AG09319 (cell line): ENCODE measurements at regions not wholly inside any gene's neighbourhood (a gene's known extent, or its start where the extent isn't known, plus 50 kb on each side); places are given as distances from the start of the nearest gene placed in this dataset.

ENCODE experiments used
- DNase-seq: peaks from one replicate; pipeline ENCODE4 v3.0.0-alpha.2; 2010; ENCODE audit warnings: low read depth; ENCODE audit errors: extremely low read depth
- TF ChIP-seq, protein P1 (sequence below): IDR thresholded peaks from 2 replicates; pipeline ENCODE4 v1.5.1; 2011; ENCODE audit warnings: low read depth, mild to moderate bottlenecking, inconsistent platforms, low read length, moderate library complexity

DNA sequence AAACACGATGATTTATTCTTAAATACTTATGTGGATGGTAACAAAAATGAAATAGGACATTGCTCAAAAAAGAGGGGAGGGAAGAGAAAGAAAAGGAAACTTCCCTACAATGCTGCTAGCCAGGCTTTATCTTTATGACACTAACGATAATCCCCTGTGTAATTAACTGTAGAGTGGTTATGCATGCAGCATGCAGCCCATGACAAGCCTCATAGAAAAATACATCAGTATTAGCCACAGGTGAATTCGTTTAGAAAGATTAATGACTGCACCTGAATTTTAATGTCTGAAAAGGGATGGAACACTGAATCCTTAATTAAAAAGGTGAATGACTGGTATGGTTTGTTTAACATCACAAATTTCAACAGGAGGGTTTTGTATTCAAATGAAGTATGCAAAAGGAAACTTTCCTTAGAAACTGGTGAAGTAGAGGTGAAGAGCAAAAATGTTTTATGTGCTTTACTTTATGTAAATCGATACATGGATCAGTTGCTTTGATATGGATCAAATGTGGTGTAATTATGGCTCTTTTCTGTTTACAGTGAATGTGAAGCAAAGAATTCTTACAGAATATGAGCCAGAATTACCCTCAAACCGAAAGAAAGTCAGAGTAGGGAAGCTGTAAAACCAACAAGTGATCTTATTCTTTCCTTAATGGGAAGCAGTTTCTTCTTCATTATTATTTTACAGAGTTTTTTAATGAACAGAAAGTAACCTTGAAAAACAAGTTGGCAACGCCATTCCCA is 569.6 kb upstream of the ADGRL2 start:
- no peak for DNase-seq
- TF ChIP-seq, protein P1, sequence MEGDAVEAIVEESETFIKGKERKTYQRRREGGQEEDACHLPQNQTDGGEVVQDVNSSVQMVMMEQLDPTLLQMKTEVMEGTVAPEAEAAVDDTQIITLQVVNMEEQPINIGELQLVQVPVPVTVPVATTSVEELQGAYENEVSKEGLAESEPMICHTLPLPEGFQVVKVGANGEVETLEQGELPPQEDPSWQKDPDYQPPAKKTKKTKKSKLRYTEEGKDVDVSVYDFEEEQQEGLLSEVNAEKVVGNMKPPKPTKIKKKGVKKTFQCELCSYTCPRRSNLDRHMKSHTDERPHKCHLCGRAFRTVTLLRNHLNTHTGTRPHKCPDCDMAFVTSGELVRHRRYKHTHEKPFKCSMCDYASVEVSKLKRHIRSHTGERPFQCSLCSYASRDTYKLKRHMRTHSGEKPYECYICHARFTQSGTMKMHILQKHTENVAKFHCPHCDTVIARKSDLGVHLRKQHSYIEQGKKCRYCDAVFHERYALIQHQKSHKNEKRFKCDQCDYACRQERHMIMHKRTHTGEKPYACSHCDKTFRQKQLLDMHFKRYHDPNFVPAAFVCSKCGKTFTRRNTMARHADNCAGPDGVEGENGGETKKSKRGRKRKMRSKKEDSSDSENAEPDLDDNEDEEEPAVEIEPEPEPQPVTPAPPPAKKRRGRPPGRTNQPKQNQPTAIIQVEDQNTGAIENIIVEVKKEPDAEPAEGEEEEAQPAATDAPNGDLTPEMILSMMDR: no peak

DNA sequence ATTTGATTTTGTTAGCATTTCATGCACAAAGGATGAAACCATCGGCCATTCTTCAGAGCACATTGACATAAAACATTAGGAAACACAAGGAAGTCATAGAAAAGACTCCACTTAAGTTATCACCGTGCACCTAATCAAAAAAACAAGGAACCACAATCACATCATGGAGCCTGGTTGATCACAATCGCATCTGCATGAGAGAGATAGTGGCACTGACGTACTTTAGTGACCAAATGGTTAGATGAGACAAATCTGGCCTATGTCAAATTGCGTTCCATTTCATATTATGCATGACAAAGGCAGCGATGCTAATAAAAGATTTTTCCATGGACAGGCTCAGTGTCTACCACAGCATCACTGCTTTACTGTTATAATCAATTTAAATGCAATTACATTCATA is 571.8 kb upstream of the ADGRL2 start:
- TF ChIP-seq, protein P1: no peak
- DNase-seq: no peak

DNA sequence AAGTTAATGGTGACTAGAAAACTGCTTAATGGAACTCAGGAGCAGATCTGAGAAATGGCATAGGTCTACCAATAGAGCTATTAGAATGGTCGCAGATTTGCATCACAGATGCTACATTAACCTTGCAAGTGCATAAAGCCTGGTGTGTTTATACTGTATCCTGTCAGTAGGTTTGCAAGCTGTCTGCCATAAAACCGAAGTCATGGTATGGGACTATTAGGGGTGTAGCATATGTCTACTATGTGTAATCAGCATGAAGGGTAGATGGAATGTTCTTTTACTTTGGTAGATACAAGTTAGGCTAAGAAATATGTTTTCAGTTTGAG is 574.2 kb upstream of the ADGRL2 start:
- DNase-seq: no peak
- TF ChIP-seq, protein P1: no peak

DNA sequence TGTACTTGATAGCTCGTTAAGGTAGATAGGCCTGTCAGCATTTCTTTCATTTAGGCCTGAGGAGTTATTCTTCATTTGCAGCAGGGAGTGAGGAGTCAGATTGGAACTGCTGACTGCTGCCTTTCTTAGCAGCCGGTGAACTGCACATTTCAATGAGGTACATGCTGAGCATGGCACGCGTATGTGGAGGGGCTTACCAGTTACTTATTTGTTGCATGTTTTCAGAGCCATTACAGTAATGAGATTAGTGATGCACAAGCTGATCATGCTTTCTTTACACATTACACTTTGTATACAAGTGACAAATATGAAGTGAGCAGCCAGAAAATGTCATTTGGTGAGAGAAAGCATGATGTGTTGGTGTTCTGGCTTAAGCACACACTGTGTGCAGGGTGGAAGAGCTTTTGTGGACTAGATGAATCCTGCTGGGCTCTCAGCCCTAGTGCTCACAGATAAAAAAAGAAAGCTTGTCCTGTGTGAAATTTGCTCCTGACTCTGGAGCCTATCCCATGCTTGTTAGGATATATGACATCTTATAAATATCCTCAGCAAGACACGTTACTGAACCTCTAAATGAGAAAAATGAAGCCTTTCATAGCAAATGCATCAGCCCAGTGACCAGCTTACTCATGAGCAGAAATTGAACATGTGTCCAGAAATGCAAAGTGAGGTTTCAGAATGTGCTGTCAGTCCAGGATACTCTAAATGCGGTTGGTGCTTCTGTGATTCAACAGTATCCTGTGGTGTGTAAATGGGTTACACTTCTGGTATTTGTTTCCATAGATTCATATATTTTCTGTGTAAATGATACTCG is 574.7 kb upstream of the ADGRL2 start:
- no peak for DNase-seq
- TF ChIP-seq, protein P1: no peak

DNA sequence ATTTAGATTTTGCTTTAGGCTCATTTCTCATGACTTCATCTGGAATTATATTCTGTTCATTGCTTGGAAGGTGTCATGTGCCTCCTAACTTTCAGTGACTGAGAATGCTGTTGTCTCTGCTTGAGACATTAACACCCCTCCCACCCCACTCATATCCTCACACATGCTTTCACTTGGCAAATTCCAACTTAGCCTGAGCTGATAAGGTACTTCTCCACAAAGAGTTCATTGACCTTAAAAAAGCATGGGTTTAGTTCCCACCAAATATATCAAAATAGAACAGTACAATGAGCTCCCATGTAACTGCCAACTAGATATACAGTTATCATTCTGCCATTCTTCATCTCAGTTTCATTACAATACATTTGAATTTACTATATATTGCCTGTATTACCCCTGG is 576.5 kb upstream of the ADGRL2 start:
- TF ChIP-seq, protein P1: no peak
- DNase-seq: no peak

DNA sequence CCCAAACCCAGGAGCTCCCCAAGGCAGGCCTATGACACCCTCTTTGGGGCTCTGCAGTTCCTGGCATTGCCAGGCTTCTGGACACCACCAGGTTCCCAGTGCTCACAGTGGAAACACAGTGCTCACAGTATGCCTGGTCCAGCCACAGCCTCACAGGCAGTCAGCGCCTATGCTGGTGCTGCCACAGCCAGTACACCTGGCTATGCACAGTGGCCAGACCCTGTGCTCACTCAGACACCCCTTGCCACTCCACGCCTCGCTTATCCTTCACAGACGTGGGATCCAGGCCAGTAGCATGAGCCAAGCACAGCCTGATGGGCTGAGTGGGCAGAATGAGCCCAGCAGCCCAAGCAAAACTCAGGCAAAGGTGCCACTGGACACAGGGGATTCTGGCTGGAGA is 579.2 kb upstream of the ADGRL2 start:
- TF ChIP-seq, protein P1: no peak
- no peak for DNase-seq

DNA sequence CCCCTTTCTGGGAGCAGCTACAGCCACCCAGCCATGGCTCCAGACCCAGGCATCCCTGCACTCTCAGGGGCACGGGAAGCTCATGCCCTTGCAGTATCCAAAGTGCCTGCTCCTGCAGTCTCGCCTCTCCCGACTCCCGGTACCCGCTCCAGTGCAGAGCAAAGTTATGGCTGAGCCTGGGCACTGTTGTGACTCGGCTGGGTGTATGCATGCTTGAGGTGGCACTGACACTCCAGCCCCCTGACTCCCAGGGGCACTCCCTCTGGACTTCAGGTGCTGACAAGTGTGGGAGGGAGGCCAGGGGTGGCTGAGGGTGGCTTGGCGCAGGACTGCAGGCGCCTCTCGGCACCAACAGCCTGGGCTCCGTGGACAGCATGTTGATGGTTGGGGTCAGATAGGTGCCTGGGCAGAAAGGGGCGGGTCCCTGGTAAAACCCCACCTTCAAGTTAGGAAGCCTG is 580.1 kb upstream of the ADGRL2 start:
- DNase-seq: no peak
- TF ChIP-seq, protein P1: no peak
